GM23338 (cell line): ENCODE measurements at regions not wholly inside any gene's neighbourhood (a gene's known extent, or its start where the extent isn't known, plus 50 kb on each side); places are given as distances from the start of the nearest gene placed in this dataset.

Experiments
- CTCF ChIP-seq, 2 experiments: fragments of 200-600 bp in 1 of 2; sonication (generic) in 1 of 2; conservative IDR thresholded peaks; 2 replicates each; pipeline versions ENCODE4 v1.5.1 to v1.6.1; 2016 to 2017; ENCODE audit warnings: antibody characterized with exemption in 2 of 2, low read depth in 2 of 2, mild to moderate bottlenecking in 2 of 2, moderate library complexity in 1 of 2
- EZH2 ChIP-seq: fragments of 200-600 bp; sonication (generic); IDR thresholded peaks from one replicate; pipeline ENCODE4 v1.8.0; 2017; ENCODE audit warnings: antibody characterized with exemption, mild to moderate bottlenecking, low read depth; ENCODE audit not compliant: unreplicated experiment
- POLR2AphosphoS5 ChIP-seq: IDR thresholded peaks from 2 replicates; pipeline ENCODE4 v1.6.1; 2016; ENCODE audit warnings: antibody characterized with exemption, low read depth
- REST ChIP-seq: IDR thresholded peaks from one replicate; pipeline ENCODE4 v1.6.1; 2018; ENCODE audit warnings: antibody characterized with exemption; ENCODE audit not compliant: unreplicated experiment

DNA sequence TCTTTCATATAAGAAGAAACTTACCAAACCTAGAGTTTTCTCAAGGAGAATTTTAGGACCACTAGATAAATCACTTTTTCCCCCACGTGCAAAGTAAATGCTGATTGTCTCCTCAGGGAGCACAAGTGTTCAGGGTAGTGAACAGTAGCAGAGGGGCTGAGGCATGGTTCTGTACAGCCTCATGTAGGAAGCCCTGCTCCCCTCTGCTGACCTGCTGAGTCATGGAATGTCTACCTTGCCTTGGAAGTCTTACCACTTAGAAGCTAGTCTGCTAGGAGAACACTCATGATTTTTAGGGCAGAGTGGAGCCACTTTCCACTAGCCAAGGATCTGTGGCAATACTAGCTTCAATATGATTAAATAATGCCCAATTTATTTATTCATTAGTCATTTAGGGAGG is 2120.6 kb upstream of the RAG2 start:
- TF ChIP-seq REST (no peak), CTCF (conservative IDR thresholded peaks at IDR 0.05; ENCODE audit: low read depth in 2 of 2) (no peak), POLR2AphosphoS5 (no peak), EZH2 (no peak)
